Endometrial microvascular endothelial cells (primary cell): ENCODE measurements at regions not wholly inside any gene's neighbourhood (a gene's known extent, or its start where the extent isn't known, plus 50 kb on each side); places are given as distances from the start of the nearest gene placed in this dataset.
"Not testable (repeated sequence)": the region's sequence is repeated elsewhere in the genome, so short reads cannot be mapped to it uniquely, and the experiment has no call there.

ENCODE experiments used
- in situ Hi-C: cut with HindIII; loops from 2 replicates; pipeline ENCODE4 v1.10.0; 2017; ENCODE audit warnings: low sequenced_read_pairs, low pct_unique_long_range_greater_than_20kb; ENCODE audit errors: inconsistent ontology term

GRCh38 chr9:135356796-135357195 is 122.8 kb upstream of the PPP1R26 start:
- in situ Hi-C loops: no loop called here

DNA sequence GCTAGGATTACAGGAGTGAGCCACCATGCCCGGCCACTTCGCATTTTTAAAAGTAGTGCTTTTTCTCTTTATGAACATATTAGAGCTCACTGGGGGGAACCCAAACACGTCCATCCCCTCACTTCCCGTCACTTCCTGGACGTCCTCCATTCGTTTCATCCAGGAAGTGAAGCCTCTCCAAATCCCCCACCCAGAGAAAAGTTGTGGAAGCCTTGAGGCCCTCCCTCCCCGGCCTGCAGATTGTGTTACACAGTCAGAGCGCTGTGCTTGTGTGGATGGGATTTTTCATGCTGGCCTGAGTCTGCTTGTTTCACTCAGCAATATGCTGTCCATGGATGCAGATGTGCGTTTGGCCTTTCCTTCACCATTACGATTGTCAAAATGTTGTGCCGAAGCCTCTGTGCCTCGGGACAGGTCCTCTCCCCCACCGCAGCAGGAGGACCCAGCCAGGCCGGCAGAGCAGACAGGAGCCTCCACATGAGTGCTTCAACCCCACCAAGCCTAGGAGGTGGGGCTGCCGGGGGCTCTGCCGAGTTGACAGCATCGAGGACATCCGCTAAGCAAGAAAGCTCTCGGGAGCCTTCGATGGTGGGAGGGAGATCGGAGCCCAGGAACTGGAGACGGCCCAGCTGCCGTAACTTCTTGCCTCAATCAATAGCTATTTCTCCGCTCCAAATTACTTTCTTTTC is 121.6 kb upstream of the PPP1R26 start:
- in situ Hi-C loops: no loop called here

DNA sequence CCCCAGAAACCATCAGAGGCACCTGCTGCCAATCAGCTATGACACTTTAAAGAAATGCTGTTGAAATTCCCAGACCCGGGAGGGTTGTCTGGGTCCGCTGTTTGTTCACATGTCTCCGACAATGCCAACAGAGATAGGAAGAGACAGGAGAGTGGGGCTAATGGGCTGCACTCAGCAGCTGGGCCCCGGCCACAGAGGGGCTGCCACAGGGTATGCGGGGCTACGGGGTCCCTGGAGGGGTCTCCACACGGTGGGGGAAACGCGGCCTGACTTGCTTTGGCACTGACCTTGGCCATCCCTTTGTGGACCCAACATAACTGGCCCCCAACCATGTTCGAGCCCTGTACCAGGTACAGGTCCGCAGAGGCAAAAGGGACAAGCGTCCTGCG is 121.0 kb upstream of the PPP1R26 start:
- in situ Hi-C loops: no loop called here

- in situ Hi-C loops: no loop called here
These were observed 119.8 kb upstream of the PPP1R26 start for GRCh38 chr9:135359764-135360163.

- in situ Hi-C loops: no loop called here
These were observed 119.0 kb upstream of the PPP1R26 start for GRCh38 chr9:135360617-135361016.

DNA sequence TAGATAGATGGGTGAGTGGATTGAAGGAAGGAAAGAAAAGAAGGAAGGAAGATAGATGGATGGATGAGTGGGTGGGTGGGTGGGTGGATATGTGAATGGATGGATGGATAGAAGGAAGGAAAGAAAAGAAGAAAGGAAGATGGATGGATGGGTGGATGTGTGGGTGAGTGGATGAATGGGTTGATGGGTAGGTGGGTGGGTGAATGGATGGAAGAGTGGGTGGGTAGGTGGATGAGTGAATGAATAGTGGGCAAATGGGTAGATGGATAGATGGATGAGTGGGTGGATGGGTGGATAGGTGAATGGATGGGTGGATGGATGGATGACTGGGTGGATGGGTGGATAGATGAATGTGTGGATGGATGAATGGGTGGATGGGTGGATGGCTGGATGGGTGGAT is 117.9 kb upstream of the PPP1R26 start:
- in situ Hi-C loops: not testable (repeated sequence)

GRCh38 chr9:135363596-135363995 is 116.0 kb upstream of the PPP1R26 start:
- in situ Hi-C loops: no loop called here

- in situ Hi-C loops: no loop called here
These were observed 114.4 kb upstream of the PPP1R26 start for GRCh38 chr9:135365013-135365768.

- in situ Hi-C loops: no loop called here
These were observed 113.5 kb upstream of the PPP1R26 start for GRCh38 chr9:135366104-135366503.

DNA sequence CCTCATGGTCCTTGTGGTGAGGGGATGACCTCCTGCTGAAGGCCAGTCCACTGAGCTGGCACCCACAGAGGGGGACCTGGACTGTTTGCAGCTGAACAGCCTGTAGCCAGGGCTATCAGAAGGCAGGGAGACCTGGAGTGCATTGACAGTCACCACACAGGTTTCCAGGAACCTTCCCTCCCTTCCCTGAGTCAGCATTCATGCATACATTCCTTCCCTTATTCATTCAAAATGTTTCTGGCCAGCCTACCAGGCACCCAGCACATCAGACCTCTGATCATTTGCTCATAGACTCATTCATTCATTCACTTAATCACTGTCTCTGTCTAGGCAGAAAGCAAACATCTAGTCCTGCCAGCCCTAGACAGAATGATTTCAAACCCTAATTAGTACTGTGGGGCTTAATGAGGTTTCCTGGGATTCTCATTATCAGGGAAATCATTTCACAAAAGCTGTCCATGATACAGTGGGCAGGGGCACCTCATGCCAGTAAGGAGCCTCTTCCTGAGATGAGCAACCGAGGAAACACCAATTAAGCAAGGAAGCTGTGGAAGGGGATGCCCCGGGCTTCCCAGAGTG is 110.1 kb upstream of the PPP1R26 start:
- in situ Hi-C loops: no loop called here

- in situ Hi-C loops: no loop called here
These were observed 108.9 kb upstream of the PPP1R26 start for GRCh38 chr9:135370411-135371375.

DNA sequence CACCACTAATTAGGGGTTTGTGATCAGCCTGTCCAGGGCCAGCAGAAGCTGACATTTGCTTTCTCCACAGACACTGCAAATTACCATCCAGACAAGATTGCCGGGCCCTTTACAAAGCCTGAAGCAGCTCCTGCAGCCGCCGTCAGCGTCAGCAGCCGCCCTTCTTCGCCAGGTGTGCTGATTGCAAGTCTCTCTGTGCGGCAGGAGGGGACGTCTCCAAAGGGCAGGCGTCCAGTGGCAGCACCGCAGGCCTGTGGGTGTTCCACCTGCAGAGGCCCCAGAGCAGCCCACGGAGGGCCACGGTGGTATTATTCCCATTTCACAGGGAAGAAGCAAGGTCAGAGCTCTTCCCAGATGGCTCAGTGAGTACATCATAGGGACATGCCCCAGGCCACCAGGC is 108.0 kb upstream of the PPP1R26 start:
- in situ Hi-C loops: no loop called here

DNA sequence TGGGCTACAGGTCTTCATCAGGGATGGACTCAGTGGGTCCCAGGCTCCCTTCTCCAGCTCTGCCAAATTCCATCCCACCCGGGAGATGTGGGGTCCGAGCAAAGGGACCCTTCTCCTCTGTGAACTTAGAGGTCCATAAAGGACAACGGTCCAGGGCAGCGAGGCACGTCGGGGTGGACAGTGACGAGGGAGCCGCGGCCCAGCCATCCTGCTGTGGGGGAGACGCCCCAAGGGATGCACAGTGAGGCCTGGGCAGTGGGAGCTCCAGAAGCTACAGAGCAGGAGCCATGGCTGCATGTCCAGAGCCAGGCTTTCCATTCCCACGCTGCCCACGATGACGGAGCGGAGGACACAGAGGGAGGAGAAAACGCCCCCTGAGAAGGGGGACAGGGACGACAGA is 107.5 kb upstream of the PPP1R26 start:
- in situ Hi-C loops: no loop called here

GRCh38 chr9:135372501-135373008 is 107.0 kb upstream of the PPP1R26 start:
- in situ Hi-C loops: no loop called here

DNA sequence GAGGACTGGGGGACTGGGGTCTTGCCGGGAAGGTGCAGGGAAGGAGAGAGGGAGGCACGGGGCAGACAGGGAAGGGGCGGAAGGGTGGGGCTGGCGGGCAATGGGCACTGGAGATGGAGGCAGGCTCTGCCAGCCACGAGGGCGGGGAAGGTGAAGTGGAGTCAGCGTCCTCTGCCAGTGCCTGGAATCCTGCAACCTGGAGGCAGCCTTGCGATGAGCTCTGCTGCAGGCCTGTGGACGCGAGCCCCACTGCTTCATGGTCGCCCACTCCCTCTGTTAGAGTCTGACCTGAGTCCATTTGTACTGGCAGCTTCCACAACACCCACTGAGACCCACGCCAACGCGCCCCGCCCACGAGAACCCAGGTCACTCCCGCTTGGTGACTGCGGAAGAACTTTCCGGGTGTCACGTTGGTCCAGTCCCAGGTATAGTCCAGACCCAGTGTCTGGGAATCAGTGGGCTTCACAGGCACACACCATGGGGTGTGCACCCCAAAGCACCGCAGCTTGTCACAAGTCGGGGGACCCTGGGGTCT is 106.4 kb upstream of the PPP1R26 start:
- in situ Hi-C loops: no loop called here

DNA sequence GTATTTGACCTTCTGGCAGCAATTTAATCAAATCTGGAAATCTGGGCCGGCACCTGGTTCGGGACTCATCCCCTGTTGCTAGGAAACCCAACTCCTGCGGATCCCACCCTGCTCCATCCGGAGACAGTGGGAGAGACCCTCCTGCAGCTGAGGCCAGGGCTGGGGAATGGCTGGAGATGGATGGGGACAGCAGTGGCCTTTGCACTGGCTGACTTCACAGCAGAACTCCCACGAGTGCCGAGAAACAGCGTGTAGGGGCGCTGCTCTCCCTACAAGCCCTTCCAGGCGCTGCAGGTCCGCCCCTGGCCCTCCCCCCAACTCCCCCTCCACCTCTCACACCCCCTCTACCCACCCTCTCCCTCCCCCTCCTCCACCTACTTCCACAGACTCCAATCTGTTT is 105.8 kb upstream of the PPP1R26 start:
- in situ Hi-C loops: no loop called here

GRCh38 chr9:135374591-135374990 is 105.0 kb upstream of the PPP1R26 start:
- in situ Hi-C loops: no loop called here

DNA sequence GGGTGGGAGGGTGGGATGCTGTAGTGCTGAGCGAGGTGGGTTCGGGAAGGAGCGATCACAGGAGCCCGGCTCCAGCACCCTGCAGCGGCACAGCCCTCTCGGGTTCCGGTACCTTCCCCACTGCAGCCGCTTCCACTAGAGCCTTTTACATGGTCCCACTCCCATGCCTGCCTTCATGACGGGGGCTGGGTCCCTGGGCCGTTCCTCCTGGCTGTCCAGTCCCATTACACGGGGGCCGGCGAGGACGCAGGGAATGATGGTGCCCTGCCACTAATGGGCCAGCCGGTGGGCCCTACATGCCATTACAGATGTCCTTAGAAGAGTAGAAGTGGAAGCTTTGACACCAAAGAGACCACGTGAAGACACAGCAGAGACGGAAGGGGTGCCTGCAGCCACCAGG is 104.6 kb upstream of the PPP1R26 start:
- in situ Hi-C loops: no loop called here
